GM21529 (cell line): ENCODE measurements at regions not wholly inside any gene's neighbourhood (a gene's known extent, or its start where the extent isn't known, plus 50 kb on each side); places are given as distances from the start of the nearest gene placed in this dataset.

ENCODE experiments used
- ATAC-seq: cut with Tn5 transposase; IDR thresholded peaks from one replicate; pipeline ENCODE4 v1.9.1; 2021; ENCODE audit not compliant: unreplicated experiment

DNA sequence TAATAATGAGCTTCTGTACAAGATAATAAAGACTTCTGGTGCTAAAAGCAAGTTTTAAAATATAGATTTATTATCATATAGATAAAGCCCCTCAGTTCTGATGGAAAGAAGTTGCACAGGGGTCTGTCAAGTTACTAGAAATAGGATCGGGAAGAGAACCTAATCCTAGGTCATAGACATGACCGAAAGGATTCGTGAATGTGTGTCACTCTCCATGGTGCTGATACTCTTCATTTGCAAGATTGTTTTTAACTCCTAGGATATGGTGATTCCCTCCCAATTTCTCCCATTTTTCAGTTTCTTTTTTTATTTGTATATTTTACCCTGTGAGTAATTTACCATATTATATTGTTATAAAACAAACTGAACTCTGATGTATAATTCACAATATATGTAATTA, 58.9 kb upstream of the CTNNA2 start:
- ATAC-seq: no peak

DNA sequence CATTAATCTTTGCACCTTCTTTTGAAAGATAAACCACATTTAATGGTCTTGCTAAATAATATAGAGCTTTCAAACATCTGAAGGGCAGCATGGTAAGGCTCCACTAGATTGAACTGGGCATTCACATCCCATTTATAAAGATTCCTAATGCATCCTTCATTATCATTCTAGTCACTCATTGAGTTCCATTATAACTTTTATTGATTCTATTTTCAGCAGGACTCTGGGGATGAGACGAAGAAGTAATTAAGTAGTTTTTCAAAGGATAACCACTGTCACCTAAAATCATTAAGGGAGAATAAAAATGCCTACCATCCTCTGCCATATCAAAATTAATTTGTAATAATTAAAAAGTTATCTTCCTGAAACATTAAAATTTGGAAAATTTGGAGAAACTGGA, 60.2 kb upstream of the CTNNA2 start:
- no peak for ATAC-seq

DNA sequence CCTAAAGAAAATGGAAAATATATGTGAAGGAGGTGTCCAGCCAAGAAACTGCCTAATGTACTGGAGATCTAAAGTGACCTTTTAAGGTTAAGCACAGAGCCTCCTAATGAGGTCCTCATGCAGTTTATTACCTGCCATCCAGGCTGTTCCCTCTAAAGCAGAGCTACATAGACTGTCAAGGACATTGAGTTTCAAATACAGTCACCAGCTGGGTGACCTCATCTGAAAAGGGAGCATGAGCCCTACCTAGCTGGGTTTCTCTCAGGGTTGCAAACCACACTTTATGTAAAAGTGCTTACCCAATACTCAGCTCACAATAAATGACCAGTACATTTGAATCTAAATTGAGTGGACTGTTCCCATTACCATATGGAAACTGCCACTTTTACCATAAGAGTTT, 65.4 kb upstream of the CTNNA2 start:
- ATAC-seq: no peak

DNA sequence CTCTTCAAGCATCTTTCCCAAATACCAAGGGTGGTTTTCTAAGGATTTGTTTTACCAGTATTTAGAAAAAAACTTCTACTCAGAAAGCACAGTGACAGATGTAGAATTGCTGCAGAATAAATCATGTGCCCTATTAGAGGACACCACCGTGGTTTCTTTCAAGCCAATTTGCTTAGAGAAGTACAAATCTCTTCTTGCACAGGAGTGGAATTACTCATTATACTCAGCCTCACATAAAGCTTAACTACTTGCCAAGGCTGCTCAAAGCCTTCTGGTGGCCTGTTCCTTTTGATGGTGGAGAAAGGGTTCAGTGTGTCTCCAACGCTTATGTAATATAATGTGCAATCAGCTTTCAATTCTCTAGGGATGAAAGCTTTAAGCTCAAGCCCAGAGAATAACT, 66.5 kb upstream of the CTNNA2 start:
- ATAC-seq: no peak

DNA sequence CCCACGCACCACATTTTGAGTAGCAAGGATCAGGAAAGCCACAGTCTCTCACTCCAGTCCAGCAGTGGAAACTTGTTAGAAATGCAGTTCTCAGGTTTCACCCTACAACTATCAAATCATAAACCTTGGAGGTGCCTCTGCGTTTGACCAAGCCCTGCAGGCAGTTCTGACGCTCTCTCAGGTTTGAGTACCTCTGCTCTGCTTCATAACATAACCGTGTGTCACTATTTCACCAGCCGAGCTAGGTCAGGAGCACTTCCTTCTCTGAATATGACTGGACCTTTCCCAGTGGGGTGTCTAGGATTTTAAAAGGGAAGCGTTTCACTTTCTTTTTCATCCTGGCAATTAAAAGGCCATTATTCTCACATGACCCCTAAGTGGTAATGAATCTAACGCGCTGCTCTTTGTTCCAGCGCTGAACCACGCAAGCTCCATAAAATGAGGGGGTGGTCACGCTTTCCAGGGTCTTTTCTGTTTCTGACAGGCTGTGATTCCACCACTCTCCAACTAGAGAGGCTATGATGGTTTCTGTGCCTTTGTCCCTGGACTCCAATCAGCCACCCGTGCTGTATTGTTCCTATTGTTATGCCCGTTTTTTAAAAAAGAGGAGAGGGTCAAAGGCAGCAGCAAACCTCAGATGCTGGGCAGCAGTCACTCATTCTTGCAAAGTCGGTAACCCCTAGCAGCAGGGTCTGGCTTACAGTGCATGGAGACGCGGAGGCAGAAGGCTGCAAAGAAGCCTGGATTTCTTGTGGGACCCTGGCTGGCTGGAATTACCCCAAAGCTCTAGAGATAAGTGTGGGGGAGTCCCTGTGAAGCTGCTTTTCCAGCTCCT, 75.2 kb upstream of the CTNNA2 start:
- no peak for ATAC-seq

DNA sequence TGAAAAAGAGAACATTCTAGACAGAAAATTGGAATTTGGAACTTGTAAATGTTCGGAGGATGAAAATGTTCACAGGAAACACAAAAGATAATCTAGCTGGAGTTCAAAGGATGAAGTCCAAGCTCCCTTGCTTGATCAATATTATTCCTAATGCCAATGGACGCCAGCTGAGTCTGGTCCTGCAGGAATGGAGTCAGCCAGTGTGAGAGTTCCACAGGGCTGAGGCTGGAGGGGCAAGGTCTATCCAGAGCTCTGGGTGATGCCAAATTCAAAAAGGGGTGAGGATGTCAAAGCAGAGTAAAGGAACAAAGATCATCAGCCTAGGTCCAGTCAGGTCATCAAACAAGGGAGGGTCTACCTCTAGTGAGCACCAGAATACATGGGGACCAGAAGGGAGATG, 78.5 kb upstream of the CTNNA2 start:
- no peak for ATAC-seq

DNA sequence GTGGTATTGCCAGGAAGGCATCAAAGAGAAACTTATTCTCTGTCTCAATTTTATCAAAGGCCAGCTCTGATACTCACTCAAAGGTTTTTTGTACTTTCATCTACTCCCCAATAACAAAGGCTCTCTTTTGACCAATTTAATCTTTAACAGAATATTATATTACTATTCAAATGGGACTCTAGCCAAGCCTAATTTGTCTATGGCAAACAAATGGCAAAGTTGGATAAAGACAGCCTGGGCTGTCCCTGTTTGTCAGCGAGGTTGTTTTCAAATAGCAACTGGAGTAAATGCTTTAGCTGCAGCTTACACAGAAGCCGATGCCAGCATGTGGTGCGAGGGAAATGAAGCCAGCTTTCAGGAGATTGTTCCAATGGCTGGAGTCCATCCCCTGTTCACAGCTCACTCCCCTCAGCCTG, 80.1 kb upstream of the CTNNA2 start:
- no peak for ATAC-seq

DNA sequence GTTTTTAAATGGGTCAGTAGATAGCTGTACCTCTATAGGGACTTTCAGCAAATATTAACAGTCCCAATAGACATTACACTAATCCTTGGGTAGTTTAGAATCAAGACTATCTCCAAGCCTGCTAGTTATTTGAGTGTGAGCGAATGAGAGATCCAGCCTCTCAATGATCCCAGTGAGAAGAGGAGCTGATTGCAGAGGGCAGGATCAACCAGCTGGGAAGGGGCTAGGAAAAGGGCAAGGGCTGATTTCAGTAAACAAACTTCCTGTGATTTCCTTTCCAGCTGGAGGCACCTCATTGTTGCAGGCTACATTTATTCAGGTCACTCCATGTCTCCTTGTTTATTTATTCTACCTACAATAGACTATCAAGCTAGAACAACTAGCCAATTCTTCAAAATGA, 84.1 kb upstream of the CTNNA2 start:
- ATAC-seq: no peak

DNA sequence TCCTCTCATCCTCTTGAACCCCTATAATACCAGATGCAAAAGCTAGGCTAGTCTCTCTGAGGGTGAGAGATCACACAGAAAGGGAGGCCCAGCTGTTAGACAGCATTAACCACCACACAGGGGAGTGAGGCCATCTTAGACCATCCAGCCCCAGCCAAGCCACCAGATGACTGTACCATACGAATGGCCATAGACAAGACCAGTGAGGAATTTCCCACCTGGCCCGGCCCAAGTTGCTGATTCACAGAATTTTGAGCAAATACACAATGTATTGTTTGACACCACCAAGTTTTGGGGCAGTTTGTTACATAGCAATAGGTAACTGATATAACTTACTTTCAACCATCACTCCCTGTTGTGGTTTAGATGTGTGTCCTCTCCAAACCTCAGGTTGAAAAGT, 98.2 kb upstream of the CTNNA2 start:
- no peak for ATAC-seq

DNA sequence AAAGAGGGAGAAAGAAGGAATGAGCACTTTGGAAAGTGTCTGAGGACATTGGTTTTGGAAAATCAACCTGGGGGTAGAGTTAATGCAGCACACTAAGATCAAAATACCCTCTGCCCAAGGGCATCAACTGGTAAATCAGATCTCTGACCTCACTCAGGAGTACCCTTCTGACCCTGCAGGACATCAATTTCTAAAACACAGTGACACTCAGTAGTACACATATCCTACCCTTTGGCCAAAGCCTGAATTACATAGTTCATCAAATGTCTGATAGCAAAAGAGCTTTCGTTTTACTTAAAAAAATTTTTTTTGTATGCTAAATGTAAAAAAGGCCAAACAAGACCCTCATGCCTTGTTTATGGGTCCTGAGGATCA, 118.4 kb upstream of the CTNNA2 start:
- ATAC-seq: no peak

DNA sequence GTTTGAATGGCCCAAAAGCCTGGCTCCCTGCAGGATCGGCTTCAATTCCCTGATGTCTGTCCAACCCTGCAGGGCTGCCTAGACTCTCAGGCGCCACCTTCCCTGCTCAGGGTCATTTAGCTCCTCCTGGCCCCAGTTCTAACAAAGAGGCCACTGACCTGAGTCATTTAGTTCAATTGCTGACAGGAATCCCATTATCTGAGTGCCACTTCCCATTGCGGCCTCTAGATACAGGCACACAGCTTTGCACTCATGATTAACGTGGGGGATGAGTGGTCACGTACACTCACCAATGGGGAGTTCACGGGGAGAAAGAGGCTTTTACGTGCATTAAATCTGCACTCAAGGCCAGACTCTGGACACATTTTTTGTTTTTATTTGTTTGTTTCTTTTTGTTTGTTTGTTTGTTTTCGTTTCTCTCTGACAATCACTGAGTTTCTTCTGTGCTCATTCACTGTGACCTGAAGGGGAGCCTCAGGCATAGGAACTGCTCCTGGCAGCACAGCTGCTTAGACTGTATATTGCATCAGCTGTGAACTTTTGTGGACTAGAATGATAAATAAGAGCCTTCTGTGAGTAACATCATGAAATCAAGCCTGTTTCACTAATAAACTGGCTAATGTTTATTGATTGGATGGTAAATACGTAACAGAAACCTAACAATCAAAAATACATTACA, 118.9 kb upstream of the CTNNA2 start:
- no peak for ATAC-seq

DNA sequence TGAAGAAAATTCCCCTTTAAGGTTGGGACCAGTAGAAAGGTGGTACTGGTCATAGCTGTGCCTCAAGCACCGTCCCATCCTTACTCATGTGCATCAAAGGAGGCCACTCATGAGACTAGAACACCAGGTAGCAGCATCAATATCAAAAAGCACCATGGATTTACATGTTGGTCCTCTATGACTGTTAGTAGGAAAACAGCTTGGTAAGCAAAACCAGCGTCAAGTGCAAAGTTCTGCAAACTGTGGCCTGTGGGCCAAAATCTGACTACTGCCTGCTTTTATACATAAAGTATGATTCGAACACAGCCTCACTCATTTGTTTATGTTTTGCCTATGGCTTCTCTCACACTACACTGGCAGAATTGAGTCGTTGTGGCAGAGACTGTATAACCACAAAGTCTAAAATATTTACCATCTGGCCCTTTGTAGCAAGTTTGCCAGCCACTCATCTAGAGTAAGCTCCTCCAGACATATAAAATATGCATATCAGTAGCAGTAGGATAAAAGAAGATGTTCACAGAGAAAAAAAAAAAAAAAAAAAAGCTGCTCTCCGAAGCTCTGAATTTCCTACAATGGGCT, 119.7 kb upstream of the CTNNA2 start:
- no peak for ATAC-seq

DNA sequence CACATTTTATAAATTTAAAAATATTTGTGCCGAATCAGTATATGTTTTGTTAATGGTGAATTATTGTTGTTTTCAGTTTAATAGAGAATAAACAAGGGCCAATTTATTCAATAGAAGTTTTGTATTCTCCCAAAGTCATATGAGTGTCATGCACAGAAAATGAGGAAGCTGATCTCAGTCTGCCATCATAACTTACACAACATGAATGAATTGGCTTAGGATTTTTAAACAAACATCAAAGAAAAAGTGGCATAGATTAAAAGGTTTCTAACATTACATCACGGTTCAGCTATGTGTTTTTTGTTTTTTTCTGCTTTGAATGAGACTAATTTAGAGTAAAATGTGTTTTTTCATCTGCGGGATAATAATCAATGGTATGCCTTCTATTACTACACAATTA, 123.4 kb upstream of the CTNNA2 start:
- no peak for ATAC-seq

DNA sequence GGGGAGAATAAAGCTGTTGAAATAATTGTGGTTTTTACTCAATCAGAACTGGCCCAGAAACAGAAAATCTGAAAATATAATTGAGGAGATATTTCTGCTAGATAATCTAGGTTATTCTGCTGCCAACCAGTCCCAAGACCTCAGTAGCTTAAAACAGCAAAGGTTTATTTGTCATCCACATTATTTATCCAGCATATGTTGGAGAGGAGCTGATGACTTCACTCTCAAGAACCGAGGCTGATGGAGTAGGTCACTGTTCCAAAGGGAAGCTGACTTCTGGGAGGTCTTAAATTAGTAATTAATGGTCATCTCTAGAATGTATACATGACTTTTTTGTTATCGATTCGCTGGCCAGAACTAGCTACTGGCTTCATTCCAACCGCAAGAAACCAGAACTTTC, 124.8 kb upstream of the CTNNA2 start:
- no peak for ATAC-seq

DNA sequence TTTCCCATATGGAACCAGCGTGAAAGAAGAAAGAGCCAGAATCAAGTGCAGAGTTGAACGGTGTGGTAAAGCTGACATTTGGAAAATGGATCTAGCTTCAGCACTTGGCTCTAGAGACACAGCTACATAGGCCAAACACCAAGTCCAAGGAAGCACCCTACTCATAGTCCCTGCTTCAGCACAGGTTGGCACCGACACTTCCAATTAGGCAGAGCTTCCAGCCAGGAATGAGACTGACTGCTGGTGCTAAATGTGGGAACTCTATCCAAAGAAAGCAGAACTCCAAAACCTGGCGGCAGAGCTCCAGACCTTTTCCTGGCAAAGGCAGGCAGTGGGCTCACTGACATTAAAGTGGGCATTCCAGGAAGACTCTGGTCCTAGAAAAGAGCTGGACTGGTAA, 125.4 kb upstream of the CTNNA2 start:
- ATAC-seq: no peak

DNA sequence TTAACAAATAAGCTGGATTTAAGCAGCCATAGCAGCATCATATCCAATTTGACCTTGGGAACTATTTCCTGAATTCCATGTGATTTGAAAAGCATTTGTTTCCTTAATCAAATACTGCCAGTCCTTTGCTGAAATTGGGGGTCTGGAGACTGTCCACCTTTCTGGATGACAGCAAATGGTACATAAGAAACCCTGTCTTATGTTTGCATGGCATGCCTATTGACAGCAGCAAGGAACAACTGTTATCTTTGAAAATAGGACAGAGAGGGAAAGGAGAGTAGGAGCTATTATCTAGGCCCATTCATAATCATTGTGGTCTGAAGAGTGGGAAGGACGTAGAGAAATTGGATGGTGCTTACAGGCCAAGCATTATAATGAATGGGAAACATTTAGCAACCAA, 129.2 kb upstream of the CTNNA2 start:
- no peak for ATAC-seq

DNA sequence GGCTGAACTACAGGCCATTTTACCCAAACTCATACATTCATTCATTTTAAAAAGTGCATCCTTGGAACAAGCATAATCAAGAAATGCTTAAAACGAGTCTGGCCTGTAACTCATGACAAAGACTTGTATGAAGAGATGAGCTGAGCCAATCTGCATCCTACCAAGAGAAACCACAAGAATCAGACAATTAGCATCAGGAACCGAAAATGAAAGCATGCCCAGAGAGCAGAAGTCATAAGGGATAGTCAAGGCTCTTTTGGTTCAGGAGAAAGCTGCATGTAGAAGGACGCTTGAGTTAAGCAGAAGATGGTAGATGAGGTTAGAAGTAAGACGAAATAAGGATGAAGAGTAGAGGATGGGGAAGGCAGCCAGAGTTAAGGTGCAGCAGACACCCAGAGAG, 137.0 kb upstream of the CTNNA2 start:
- ATAC-seq: no peak

DNA sequence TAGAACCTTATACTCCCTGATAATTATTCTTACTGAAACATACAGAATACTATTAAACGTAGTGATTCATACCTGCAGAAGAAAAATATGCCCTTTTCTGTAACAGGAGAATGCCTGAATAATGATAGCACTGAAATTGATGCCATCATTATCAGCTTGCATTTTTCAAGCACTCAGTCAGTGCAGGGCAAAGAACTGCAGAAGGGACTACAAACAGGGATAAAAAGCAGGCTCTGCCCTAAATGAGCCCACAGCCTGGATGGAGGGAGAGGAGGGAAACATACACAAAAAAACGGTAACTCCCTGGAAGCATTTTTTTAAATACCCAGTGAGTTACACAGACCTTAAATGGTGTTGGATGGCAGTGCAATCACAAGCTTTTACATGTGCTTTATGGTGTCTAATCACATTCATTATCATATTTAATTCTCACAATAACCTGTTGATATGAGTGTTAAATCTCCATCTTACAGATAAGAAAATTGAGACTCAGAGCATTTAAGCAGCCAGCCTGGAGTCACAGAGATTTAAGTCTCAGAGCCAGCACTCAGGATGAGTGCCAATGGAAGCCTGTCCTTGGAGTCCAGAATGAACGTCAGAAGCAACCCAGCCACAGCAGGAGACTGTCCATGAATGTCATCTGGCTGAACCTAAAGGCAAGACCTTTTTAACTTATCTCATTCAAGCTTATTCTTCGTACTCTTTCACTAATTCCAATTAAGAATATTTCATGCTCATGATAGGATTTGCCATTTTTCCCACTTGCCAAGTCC, 139.3 kb upstream of the CTNNA2 start:
- ATAC-seq: no peak

DNA sequence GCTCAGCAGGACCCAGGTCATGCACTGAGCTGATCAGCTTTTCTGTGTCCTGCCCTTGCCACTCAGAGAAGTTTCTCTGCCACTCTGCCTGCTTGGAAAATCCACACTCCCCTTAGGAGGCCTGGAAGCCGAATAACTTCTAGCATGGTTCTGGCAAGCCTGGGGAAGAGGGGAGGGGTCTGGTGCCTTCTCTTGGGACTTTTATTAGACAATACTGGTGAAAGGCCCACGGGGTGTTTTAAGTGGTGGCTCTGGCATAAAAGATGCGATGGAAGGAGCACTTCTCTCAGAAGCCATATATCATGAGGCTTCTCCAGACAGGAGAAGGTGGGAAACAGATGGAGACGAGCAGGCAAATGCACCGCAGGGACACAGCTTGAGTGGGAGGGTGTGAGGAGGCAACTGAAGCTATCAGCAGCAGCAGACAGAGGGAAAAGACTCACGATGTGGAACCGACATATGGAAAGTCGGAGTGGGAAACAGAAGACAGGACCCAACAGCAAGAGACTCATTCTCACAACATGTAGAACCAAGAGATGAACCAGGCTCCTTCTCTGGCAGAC, 141.8 kb upstream of the CTNNA2 start:
- ATAC-seq: no peak

DNA sequence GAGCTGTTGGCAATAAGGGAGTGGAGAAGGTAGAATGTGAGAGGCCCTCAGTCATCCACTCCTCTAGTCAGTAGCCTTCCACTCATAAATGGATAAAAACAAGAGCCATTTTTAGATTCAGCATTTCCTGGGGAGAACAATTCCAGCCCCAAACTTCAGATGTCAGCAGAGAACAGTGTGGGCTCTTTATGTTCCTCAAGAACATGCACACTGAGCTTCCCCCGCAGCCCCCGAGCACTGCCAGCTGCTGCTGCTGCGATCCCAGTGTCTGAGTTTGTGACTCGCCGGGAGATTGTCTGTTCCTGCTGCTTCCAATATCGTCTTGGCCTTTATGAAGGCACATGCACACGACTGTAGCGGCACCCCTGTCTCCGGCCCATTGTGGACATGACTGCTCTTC, 143.7 kb upstream of the CTNNA2 start:
- no peak for ATAC-seq

DNA sequence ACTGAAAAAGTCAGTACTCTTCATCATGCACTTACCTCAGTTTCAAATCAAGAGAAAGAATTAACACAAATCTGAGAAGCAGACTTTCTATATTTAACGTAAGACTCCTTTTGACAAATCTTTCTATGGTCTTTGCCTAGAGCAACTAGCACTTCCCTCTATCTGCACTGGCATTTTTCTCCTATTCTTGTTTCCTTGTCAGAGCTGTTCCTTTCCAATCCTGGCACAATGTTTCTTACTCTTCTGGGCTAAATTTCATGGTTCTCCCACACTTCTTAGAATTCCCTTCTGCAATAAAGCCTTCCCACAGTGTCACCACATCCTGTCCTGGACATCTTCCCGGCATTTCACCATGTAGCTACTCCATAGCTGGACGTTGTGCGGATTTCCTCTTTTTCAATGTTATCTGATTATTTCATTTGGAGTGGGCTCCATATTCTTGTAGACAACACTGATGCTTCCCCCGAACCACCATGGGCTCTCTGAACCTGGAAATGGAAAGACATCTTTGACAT, 144.7 kb upstream of the CTNNA2 start:
- ATAC-seq: no peak
